Glutamatergic neuron (in vitro differentiated cells): ENCODE measurements at regions not wholly inside any gene's neighbourhood (a gene's known extent, or its start where the extent isn't known, plus 50 kb on each side); places are given as distances from the start of the nearest gene placed in this dataset. TPM values are rescaled to one million over a fixed set of nuclear protein-coding genes. Genes with fewer than 3 reads are reported as not detected.
"Not testable (repeated sequence)": the region's sequence is repeated elsewhere in the genome, so short reads cannot be mapped to it uniquely, and the experiment has no call there.

Experiments used
- DNase-seq: peaks from one replicate; pipeline ENCODE4 v3.0.0; 2022
- H3K27ac Mint-ChIP-seq: one replicate; pipeline ENCODE4 v1.8.0; 2020; ENCODE audit warnings: mild to moderate bottlenecking, mixed read lengths, inconsistent platforms; ENCODE audit not compliant: unreplicated experiment
- H3K27me3 Mint-ChIP-seq: one replicate; pipeline ENCODE4 v1.8.0; 2020; ENCODE audit warnings: mild to moderate bottlenecking, moderate library complexity, mixed read lengths, inconsistent platforms; ENCODE audit not compliant: unreplicated experiment
- H3K36me3 Mint-ChIP-seq: one replicate; pipeline ENCODE4 v1.8.0; 2020; ENCODE audit warnings: mild to moderate bottlenecking, mixed read lengths, inconsistent platforms; ENCODE audit not compliant: unreplicated experiment
- H3K4me1 Mint-ChIP-seq: one replicate; pipeline ENCODE4 v1.8.0; 2020; ENCODE audit warnings: mild to moderate bottlenecking, low read depth, mixed read lengths, inconsistent platforms; ENCODE audit not compliant: unreplicated experiment
- H3K4me3 Mint-ChIP-seq: one replicate; pipeline ENCODE4 v1.8.0; 2020; ENCODE audit warnings: mild to moderate bottlenecking, mixed read lengths, inconsistent platforms; ENCODE audit not compliant: unreplicated experiment
- H3K9me3 Mint-ChIP-seq: one replicate; pipeline ENCODE4 v1.8.0; 2020; ENCODE audit warnings: mild to moderate bottlenecking, moderate library complexity, mixed read lengths, inconsistent platforms; ENCODE audit not compliant: unreplicated experiment
- microRNA-seq: library from miRNA; unstranded; fragments of <30 nt; microRNA quantifications from one replicate; pipeline ENCODE4, GENCODE V29; 2020; ENCODE audit not compliant: unreplicated experiment

DNA sequence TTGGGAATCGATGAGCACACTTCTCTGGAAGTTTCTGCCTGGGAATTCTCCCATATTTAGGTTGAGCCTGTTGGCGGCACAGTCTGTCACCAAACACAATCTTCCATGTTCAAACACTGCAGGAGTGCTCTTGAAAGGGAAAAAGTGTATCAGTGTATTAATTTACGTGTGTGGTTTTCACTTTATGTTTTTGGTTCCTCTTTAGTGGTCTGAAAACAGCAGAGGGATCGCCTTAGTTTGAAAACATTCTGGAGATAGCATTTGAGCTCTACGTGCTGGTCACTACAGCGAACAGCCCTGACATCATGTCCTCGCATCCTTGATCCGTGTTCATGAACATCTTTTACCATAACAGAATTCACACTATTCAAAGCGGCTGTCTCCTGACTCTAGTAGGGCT, 57.3 kb upstream of the MTLN start:
- not testable (repeated sequence) for H3K27ac Mint-ChIP-seq, H3K9me3 Mint-ChIP-seq

GRCh38 chr2:110267828-110268407, 55.6 kb upstream of the MTLN start:
- H3K9me3 Mint-ChIP-seq, H3K27ac Mint-ChIP-seq: not testable (repeated sequence)
- peak; percentile 18 for DNase-seq

More for the DNA sequence above, 57.3 kb upstream of the MTLN start:
- not testable (repeated sequence) for H3K27me3 Mint-ChIP-seq, H3K4me1 Mint-ChIP-seq, DNase-seq, H3K4me3 Mint-ChIP-seq, H3K36me3 Mint-ChIP-seq

DNA sequence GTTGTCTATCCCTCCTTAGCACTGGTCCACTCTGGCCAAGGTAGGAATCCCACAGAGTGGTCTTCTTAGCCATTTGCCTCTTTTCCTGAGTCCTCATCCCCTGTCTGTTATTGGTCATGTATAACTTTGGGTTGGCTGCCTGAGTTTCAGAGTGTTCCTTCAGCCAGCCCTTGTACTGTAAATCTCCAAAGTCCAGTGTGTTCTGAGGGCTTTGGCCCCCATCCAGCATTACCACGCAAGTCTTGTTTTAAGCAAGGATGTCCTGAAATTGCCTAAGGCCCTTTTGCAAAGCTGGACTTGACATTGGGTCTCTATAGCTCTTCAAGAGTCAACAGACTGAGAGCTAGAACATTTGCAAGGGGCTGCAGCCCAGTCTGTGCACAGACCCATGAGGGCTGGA, 52.5 kb upstream of the MTLN start:
- H3K27me3 Mint-ChIP-seq, H3K4me1 Mint-ChIP-seq, DNase-seq, H3K27ac Mint-ChIP-seq, H3K36me3 Mint-ChIP-seq, H3K9me3 Mint-ChIP-seq, H3K4me3 Mint-ChIP-seq: not testable (repeated sequence)

More at GRCh38 chr2:110267828-110268407, 55.6 kb upstream of the MTLN start:
- H3K4me1 Mint-ChIP-seq, H3K4me3 Mint-ChIP-seq, H3K36me3 Mint-ChIP-seq, H3K27me3 Mint-ChIP-seq: not testable (repeated sequence)

- H3K4me3 Mint-ChIP-seq, H3K27me3 Mint-ChIP-seq, H3K36me3 Mint-ChIP-seq, DNase-seq, H3K9me3 Mint-ChIP-seq, H3K27ac Mint-ChIP-seq, H3K4me1 Mint-ChIP-seq: not testable (repeated sequence)
Observed at GRCh38 chr2:110264076-110264681, 51.8 kb upstream of the MTLN start.

- H3K27me3 Mint-ChIP-seq, H3K9me3 Mint-ChIP-seq, H3K27ac Mint-ChIP-seq: not testable (repeated sequence)
Observed at GRCh38 chr2:110263462-110263861, 51.1 kb upstream of the MTLN start.

More at GRCh38 chr2:110263462-110263861, 51.1 kb upstream of the MTLN start:
- not testable (repeated sequence) for H3K36me3 Mint-ChIP-seq, H3K4me1 Mint-ChIP-seq, DNase-seq, H3K4me3 Mint-ChIP-seq

Small RNAs in the stretch of these regions (microRNA-seq; reads per million reads assigned to microRNA genes)
- gene MIR4436B2, result not detected
